Psoas muscle (tissue), 7 donors: ENCODE measurements at regions not wholly inside any gene's neighbourhood (a gene's known extent, or its start where the extent isn't known, plus 50 kb on each side); places are given as distances from the start of the nearest gene placed in this dataset.

Experiments
- ATAC-seq, 4 donors: fragments of 200-7000 bp; cut with Tn5 transposase; one replicate each; pipeline ENCODE4 v1.9.1; 2020; ENCODE audit warnings: moderate library complexity in 3 of 4, mild to moderate bottlenecking in 2 of 4
- DNase-seq, 2 donors: peaks; one replicate each; pipeline ENCODE4 v3.0.0-alpha.2; 2020
- H3K27ac ChIP-seq: fragments of 200-600 bp; one replicate; pipeline ENCODE4 v1.8.0; 2022
- H3K27me3 ChIP-seq, 3 donors: fragments of 200-600 bp in 1 of 3; one replicate each; pipeline versions ENCODE4 v1.6.1 to v1.8.0; 2013 to 2022; ENCODE audit warnings: low read length in 2 of 3, mild to moderate bottlenecking in 2 of 3, moderate library complexity in 1 of 3; ENCODE audit not compliant: insufficient read depth in 3 of 3
- H3K36me3 ChIP-seq, 2 donors: fragments of 200-600 bp in 1 of 2; one replicate each; pipeline versions ENCODE4 v1.6.1 to v1.8.0; 2013 to 2022; ENCODE audit warnings: low read depth in 1 of 2, mild to moderate bottlenecking in 1 of 2, moderate library complexity in 1 of 2; ENCODE audit not compliant: insufficient read depth in 1 of 2
- H3K4me1 ChIP-seq: fragments of 200-600 bp; one replicate; pipeline ENCODE4 v1.8.0; 2022
- H3K4me3 ChIP-seq: fragments of 200-600 bp; one replicate; pipeline ENCODE4 v1.8.0; 2022; ENCODE audit warnings: mild to moderate bottlenecking
- H3K9me3 ChIP-seq: fragments of 200-600 bp; one replicate; pipeline ENCODE4 v1.8.0; 2022
- WGBS, 3 donors: extraction: QIAGEN DNeasy Blood & Tissue Kit; methylation state at CpG; one replicate each; pipeline versions ENCODE4 v1.1.6 to v1.1.7; 2013; 5-methylcytosine and 5-hydroxymethylcytosine counted together
- intact Hi-C, 2 donors: fragments of 100-400 bp; cut with DNase I; formaldehyde crosslinking; loops; one replicate each; pipeline versions ENCODE4 v1.11.0 to v1.14.2; 2022
- TF ChIP-seq, protein P1 (sequence below): fragments of 200-600 bp; IDR thresholded peaks from one replicate; pipeline ENCODE4 v1.8.0; 2022; ENCODE audit warnings: antibody characterized with exemption
- donor health status: healthy with polysubstance abuse.
- donor health status: DM: no; HTN: no; CAD: no; lungs with moderate emphysema.
- donor health status: Bipolar disorder and iron deficiency.
- donor health status: healthy.
- donor health status: DM: yes; HTN: yes; CAD: no.
- donor health status: DM: no; HTN: no; CAD: no.
- donor health status: DM: yes; HTN: yes; CAD: no.

DNA sequence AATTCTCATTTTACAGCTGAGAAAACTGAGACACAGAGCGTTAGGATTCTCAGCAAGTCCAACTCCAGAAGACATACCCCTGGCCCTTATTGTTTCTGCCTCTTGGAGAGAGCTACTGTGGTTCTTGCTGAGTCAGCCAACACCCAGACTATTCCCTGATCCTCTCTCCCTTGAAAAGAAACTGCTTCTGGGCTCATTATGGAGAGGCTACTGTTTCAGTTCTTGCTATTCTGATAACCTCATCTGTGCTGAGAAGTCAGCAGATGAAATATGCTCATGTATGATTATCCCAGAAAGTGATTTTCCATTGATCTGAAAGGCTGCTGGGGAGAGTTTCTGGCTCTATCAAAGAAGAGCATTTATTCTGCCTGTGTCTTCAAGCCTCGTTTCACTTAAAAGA, 455.6 kb upstream of the COBL start:
- intact Hi-C loops, result loop anchor here in 1 of 2 donors (2.0 kb wide), 1 partner anchor 27 kb away; no protein-coding TSS in a partner anchor
- TF ChIP-seq, protein P1, sequence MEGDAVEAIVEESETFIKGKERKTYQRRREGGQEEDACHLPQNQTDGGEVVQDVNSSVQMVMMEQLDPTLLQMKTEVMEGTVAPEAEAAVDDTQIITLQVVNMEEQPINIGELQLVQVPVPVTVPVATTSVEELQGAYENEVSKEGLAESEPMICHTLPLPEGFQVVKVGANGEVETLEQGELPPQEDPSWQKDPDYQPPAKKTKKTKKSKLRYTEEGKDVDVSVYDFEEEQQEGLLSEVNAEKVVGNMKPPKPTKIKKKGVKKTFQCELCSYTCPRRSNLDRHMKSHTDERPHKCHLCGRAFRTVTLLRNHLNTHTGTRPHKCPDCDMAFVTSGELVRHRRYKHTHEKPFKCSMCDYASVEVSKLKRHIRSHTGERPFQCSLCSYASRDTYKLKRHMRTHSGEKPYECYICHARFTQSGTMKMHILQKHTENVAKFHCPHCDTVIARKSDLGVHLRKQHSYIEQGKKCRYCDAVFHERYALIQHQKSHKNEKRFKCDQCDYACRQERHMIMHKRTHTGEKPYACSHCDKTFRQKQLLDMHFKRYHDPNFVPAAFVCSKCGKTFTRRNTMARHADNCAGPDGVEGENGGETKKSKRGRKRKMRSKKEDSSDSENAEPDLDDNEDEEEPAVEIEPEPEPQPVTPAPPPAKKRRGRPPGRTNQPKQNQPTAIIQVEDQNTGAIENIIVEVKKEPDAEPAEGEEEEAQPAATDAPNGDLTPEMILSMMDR, result no peak
- no peak overlapping the region for H3K27ac ChIP-seq

DNA sequence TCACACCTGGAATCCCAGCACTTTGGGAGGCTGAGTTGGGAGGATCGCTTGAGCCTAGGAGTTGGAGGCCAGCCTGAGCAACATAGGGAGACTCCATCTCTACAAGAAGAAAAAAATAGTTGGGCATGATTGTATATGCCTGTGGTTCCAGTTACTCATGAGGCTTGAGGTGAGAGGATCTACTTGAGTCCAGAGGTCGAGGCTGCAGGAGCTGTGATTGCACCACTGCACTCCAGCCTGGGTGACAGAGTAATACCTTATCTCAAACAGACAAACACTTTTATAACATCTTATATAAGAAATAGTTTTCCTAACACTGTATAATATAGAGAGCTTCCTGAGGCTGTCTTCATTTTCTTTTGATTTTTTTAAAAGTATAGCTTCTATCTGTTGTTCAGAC, 448.4 kb upstream of the COBL start:
- intact Hi-C loops, result no loop called here
- TF ChIP-seq, protein P1, result no peak
- no peak overlapping the region for H3K4me3 ChIP-seq
- H3K36me3 ChIP-seq, result no peaks in the 10 kb centered on the region
- H3K27me3 ChIP-seq, result no peaks in the 10 kb centered on the region
- no peak for DNase-seq
- no peak for ATAC-seq
- H3K9me3 ChIP-seq, result no peaks in the 10 kb centered on the region
- 70 to 80% (median 76%) methylated on average over 2 of the region's 2 CpGs for WGBS, 3 donors
- H3K4me1 ChIP-seq, result no peaks in the 10 kb centered on the region
- H3K27ac ChIP-seq, result no peak overlapping the region

More for the DNA sequence above, 455.6 kb upstream of the COBL start:
- WGBS, 3 donors, result 37 to 49% (median 37%) methylated on average over 2 of the region's 2 CpGs
- no peaks in the 10 kb centered on the region for H3K36me3 ChIP-seq
- ATAC-seq, result no peak
- H3K4me1 ChIP-seq, result no peaks in the 10 kb centered on the region
- DNase-seq, result no peak
- no peak overlapping the region for H3K4me3 ChIP-seq
- no peaks in the 10 kb centered on the region for H3K9me3 ChIP-seq
- no peaks in the 10 kb centered on the region for H3K27me3 ChIP-seq

DNA sequence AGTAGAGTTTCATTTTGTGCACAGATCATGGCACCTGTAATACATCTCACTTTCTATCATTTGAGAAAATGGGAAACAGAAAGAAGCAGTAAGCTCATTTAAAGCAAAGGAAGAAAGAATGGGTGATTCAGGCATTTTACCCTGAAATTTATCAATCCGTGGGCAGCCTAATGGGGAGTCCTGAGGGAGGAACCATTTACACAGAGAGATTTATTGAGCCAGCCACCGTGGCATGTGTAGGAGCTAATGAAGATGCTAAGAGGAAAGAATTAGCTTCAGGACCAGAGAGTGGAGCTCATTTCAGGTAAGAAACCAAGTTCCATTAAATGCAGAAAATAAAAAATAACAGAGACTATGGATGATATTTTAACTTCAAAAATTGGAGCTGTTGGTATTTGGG, 443.4 kb upstream of the COBL start:
- H3K9me3 ChIP-seq, result no peaks in the 10 kb centered on the region
- DNase-seq (no peak), ATAC-seq (no peak)
- WGBS, 3 donors, result 35 to 48% (median 40%) methylated on average over 2 of the region's 2 CpGs
- no peak overlapping the region for H3K27ac ChIP-seq
- intact Hi-C loops, result no loop called here
- TF ChIP-seq, protein P1, result no peak
- H3K36me3 ChIP-seq, result no peaks in the 10 kb centered on the region
- no peaks in the 10 kb centered on the region for H3K27me3 ChIP-seq
- H3K4me3 ChIP-seq, result no peak overlapping the region
- no peaks in the 10 kb centered on the region for H3K4me1 ChIP-seq

DNA sequence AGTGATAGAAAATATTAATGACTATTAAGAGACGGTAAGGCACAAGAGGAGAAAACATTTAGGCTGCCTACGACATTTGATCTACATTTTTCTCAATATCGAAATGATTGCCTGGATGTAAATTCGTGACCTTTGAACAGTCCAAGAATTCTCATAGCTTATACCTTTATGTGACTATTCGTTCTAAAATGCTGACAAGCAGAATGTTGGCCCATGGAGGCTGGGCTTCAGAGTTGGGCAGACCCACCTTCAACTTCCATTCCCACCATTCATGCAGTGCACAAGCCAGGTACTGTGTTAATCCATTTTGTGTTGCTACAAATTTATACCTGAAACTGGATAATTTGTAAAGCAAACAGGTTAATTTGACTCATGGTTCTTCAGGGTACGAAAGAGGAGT, 441.4 kb upstream of the COBL start:
- H3K36me3 ChIP-seq, result no peaks in the 10 kb centered on the region
- intact Hi-C loops, result no loop called here
- no peak overlapping the region for H3K27ac ChIP-seq
- DNase-seq (no peak), ATAC-seq (no peak)
- H3K27me3 ChIP-seq, result no peaks in the 10 kb centered on the region
- WGBS, 3 donors, result 84 to 87% (median 87%) methylated on average over 6 of the region's 6 CpGs
- no peaks in the 10 kb centered on the region for H3K9me3 ChIP-seq
- TF ChIP-seq, protein P1, result no peak
- H3K4me1 ChIP-seq, result no peaks in the 10 kb centered on the region
- H3K4me3 ChIP-seq, result no peak overlapping the region

DNA sequence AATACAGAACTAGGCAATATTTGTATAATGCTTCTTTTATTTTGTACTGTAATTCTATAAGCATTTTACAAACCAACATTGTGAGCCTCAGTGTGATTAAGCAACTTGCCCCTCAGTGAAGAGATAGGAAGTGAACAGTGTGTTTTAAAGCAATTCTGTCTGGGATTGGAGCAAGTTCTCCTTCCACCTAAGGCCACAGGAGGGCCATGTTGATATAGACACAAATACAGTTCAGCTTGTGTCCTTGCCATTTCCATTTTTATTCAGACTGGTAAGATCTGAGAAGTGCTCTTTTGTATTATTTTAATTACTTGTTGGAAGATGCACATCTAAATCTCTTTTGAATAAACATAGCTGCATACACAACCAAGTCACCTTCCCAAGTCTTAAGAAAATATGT, 416.3 kb upstream of the COBL start:
- Histone ChIP-seq H3K27ac (no peak overlapping the region), H3K4me3 (no peak overlapping the region), H3K4me1 (no peaks in the 10 kb centered on the region), H3K36me3 (no peaks in the 10 kb centered on the region), H3K27me3 (no peaks in the 10 kb centered on the region), H3K9me3 (no peaks in the 10 kb centered on the region)
- TF ChIP-seq, protein P1, result no peak
- intact Hi-C loops, result no loop called here
- DNase-seq (no peak), ATAC-seq (no peak)
